ENCODE measurements at regions not wholly inside any gene's neighbourhood (a gene's known extent, or its start where the extent isn't known, plus 50 kb on each side); places are given as distances from the start of the nearest gene placed in this dataset.
"Not testable (repeated sequence)": the region's sequence is repeated elsewhere in the genome, so short reads cannot be mapped to it uniquely, and the experiment has no call there.

- intact Hi-C loops (cut with DNase I; ENCODE audit: low total_unique reads) = no loop called here
Observed at GRCh38 chr2:11891671-11892440, 145.4 kb downstream of the LPIN1 start.

GRCh38 chr2:11896386-11896785 is 150.0 kb downstream of the LPIN1 start:
- Histone ChIP-seq H3K9me3 (no peaks in the 10 kb centered on the region), H3K4me3 (no peak overlapping the region), H3K27ac (no peak overlapping the region), H3K4me1 (no peaks in the 10 kb centered on the region), H3K36me3 (ENCODE audit: low read depth, missing control alignments) (no peaks in the 10 kb centered on the region), H3K27me3 (no peaks in the 10 kb centered on the region)
- DNase-seq = no peak
- TF ChIP-seq POLR2A (IDR thresholded peaks at IDR 0.05) = no peak
- no peak for TF ChIP-seq CTCF (IDR thresholded peaks at IDR 0.05)
- intact Hi-C loops (cut with DNase I; ENCODE audit: low total_unique reads) = no loop called here
- 79 to 81% methylated on average over 3 of the region's 3 CpGs for WGBS, 2 donors

More at GRCh38 chr2:11891671-11892440, 145.4 kb downstream of the LPIN1 start:
- Histone ChIP-seq H3K27me3 (no peaks in the 10 kb centered on the region), H3K27ac (no peak overlapping the region), H3K36me3 (ENCODE audit: low read depth, missing control alignments) (no peaks in the 10 kb centered on the region), H3K9me3 (no peaks in the 10 kb centered on the region), H3K4me1 (no peaks in the 10 kb centered on the region), H3K4me3 (no peak overlapping the region)
- TF ChIP-seq CTCF (IDR thresholded peaks at IDR 0.05) = no peak
- no peak for TF ChIP-seq POLR2A (IDR thresholded peaks at IDR 0.05)
- 88 to 92% methylated on average over 4 of the region's 4 CpGs for WGBS, 2 donors
- no peak for DNase-seq

GRCh38 chr2:11898576-11898975 is 152.1 kb downstream of the LPIN1 start:
- H3K27ac ChIP-seq = no peak overlapping the region
- WGBS, 2 donors = 89 to 93% methylated on average over 3 of the region's 3 CpGs
- no peak for TF ChIP-seq CTCF (IDR thresholded peaks at IDR 0.05)
- no peak for TF ChIP-seq POLR2A (IDR thresholded peaks at IDR 0.05)
- H3K4me3 ChIP-seq = no peak overlapping the region
- H3K27me3 ChIP-seq = no peaks in the 10 kb centered on the region
- no peak for DNase-seq
- no peaks in the 10 kb centered on the region for H3K4me1 ChIP-seq
- no peaks in the 10 kb centered on the region for H3K36me3 ChIP-seq (ENCODE audit: low read depth, missing control alignments)
- no peaks in the 10 kb centered on the region for H3K9me3 ChIP-seq
- intact Hi-C loops (cut with DNase I; ENCODE audit: low total_unique reads) = no loop called here

- H3K4me1 ChIP-seq = no peaks in the 10 kb centered on the region
- TF ChIP-seq POLR2A (IDR thresholded peaks at IDR 0.05) (no peak), CTCF (IDR thresholded peaks at IDR 0.05) (no peak)
- 91 to 94% methylated on average over 7 of the region's 7 CpGs for WGBS, 2 donors
- H3K4me3 ChIP-seq = no peak overlapping the region
- H3K27ac ChIP-seq = no peak overlapping the region
- H3K9me3 ChIP-seq = no peaks in the 10 kb centered on the region
- no peaks in the 10 kb centered on the region for H3K36me3 ChIP-seq (ENCODE audit: low read depth, missing control alignments)
- intact Hi-C loops (cut with DNase I; ENCODE audit: low total_unique reads) = no loop called here
- DNase-seq = no peak
- H3K27me3 ChIP-seq = no peaks in the 10 kb centered on the region
Observed at GRCh38 chr2:11899264-11899818, 152.9 kb downstream of the LPIN1 start.

GRCh38 chr2:11900891-11901290 is 154.5 kb downstream of the LPIN1 start:
- H3K27me3 ChIP-seq; H3K4me3 ChIP-seq; H3K4me1 ChIP-seq; intact Hi-C loops (cut with DNase I; ENCODE audit: low total_unique reads); H3K36me3 ChIP-seq (ENCODE audit: low read depth, missing control alignments); H3K9me3 ChIP-seq; DNase-seq; H3K27ac ChIP-seq: not testable (repeated sequence)
- WGBS, 2 donors = 82 to 85% methylated on average over 4 of the region's 4 CpGs
